Body of pancreas (tissue), 4 donors: ENCODE measurements at regions not wholly inside any gene's neighbourhood (a gene's known extent, or its start where the extent isn't known, plus 50 kb on each side); places are given as distances from the start of the nearest gene placed in this dataset.

Source experiments
- ATAC-seq: fragments of 150-250 bp; one replicate; pipeline ENCODE4 v1.9.1; 2016
- DNase-seq, 4 donors: peaks; one replicate each; pipeline ENCODE4 v3.0.0-alpha.2; 2019
- H3K27ac ChIP-seq, 4 donors: fragments of 200-600 bp; sonication (generic); 1 replicate in 3 of 4; 2 replicates in 1 of 4; pipeline versions ENCODE4 v1.5.1 to v1.6.1; 2016 to 2019; ENCODE audit warnings: mild to moderate bottlenecking in 1 of 4, mixed read lengths in 1 of 4, moderate library complexity in 1 of 4
- H3K27me3 ChIP-seq, 2 donors: fragments of 200-600 bp; sonication (generic); one replicate each; pipeline ENCODE4 v1.6.0; 2016; ENCODE audit warnings: mild to moderate bottlenecking in 1 of 2
- H3K36me3 ChIP-seq, 2 donors: fragments of 200-600 bp; sonication (generic); replicated peaks in 1 of 2; 2 replicates each; pipeline ENCODE4 v1.5.1; 2016; ENCODE audit warnings: low read depth in 2 of 2; ENCODE audit not compliant: insufficient read depth in 1 of 2
- H3K4me1 ChIP-seq: fragments of 200-600 bp; sonication (generic); one replicate; pipeline ENCODE4 v1.6.0; 2016
- H3K4me3 ChIP-seq, 2 donors: fragments of 200-600 bp; sonication (generic); 1 replicate in 1 of 2; 2 replicates in 1 of 2; pipeline ENCODE4 v1.5.1; 2016 to 2019
- H3K9me3 ChIP-seq, 3 donors: fragments of 200-600 bp; sonication (generic); 1 replicate in 2 of 3; 2 replicates in 1 of 3; pipeline ENCODE4 v1.5.1; 2016
- CTCF ChIP-seq, 7 experiments: fragments of 450-650 bp in 4 of 7; fragments of 200-600 bp in 3 of 7; sonication (generic) in 3 of 7; IDR thresholded peaks; one replicate each; pipeline ENCODE4 v1.5.1; 2016 to 2019; ENCODE audit warnings: antibody characterized with exemption in 7 of 7
- POLR2A ChIP-seq, 3 donors: fragments of 450-650 bp; IDR thresholded peaks; one replicate each; pipeline ENCODE4 v1.6.1; 2016; ENCODE audit warnings: antibody characterized with exemption in 3 of 3, mild to moderate bottlenecking in 2 of 3
- WGBS, 2 donors: methylation state at CpG; one replicate each; pipeline ENCODE4 v1.1.5; 2017; 5-methylcytosine and 5-hydroxymethylcytosine counted together
- intact Hi-C: fragments of 100-400 bp; cut with DNase I; formaldehyde crosslinking; loops from one replicate; pipeline ENCODE4 v1.15.1; 2023

- no peaks in the 10 kb centered on the region for H3K4me1 ChIP-seq
Observed at GRCh38 chr2:137729305-137729704, 235.0 kb upstream of the HNMT start.

GRCh38 chr2:137737559-137737958 lies 226.7 kb upstream of the HNMT start:
- H3K4me3 ChIP-seq: no peak overlapping the region
- H3K4me1 ChIP-seq: no peaks in the 10 kb centered on the region
- no peaks in the 10 kb centered on the region for H3K36me3 ChIP-seq
- no peaks in the 10 kb centered on the region for H3K9me3 ChIP-seq
- intact Hi-C loops: no loop called here
- DNase-seq (no peak), ATAC-seq (no peak)
- H3K27me3 ChIP-seq: no peaks in the 10 kb centered on the region
- H3K27ac ChIP-seq: no peak overlapping the region
- no peak for TF ChIP-seq CTCF (IDR thresholded peaks at IDR 0.05)
- no peak for TF ChIP-seq POLR2A (IDR thresholded peaks at IDR 0.05)

More at GRCh38 chr2:137729305-137729704, 235.0 kb upstream of the HNMT start:
- TF ChIP-seq POLR2A (IDR thresholded peaks at IDR 0.05): no peak
- TF ChIP-seq CTCF (IDR thresholded peaks at IDR 0.05): no peak
- WGBS, 2 donors: 21 to 22% methylated on average over 3 of the region's 3 CpGs
- Histone ChIP-seq H3K27me3 (no peaks in the 10 kb centered on the region), H3K36me3 (no peaks in the 10 kb centered on the region), H3K27ac (no peak overlapping the region), H3K9me3 (no peaks in the 10 kb centered on the region), H3K4me3 (no peak overlapping the region)
- DNase-seq (no peak), ATAC-seq (no peak)
- intact Hi-C loops: no loop called here

GRCh38 chr2:137741784-137742362 lies 222.4 kb upstream of the HNMT start:
- no peak for DNase-seq
- Histone ChIP-seq H3K36me3 (no peaks in the 10 kb centered on the region), H3K27ac (no peak overlapping the region), H3K9me3 (no peaks in the 10 kb centered on the region), H3K27me3 (no peaks in the 10 kb centered on the region), H3K4me3 (no peak overlapping the region), H3K4me1 (no peaks in the 10 kb centered on the region)
- intact Hi-C loops: no loop called here
- 45 to 51% methylated on average over 5 of the region's 5 CpGs for WGBS, 2 donors
- ATAC-seq: no peak
- TF ChIP-seq POLR2A (IDR thresholded peaks at IDR 0.05) (no peak), CTCF (IDR thresholded peaks at IDR 0.05) (no peak)

GRCh38 chr2:137747509-137747908 lies 216.8 kb upstream of the HNMT start:
- no peak overlapping the region for H3K4me3 ChIP-seq
- H3K4me1 ChIP-seq: no peaks in the 10 kb centered on the region
- intact Hi-C loops: no loop called here
- ATAC-seq (no peak), DNase-seq (no peak)
- TF ChIP-seq CTCF (IDR thresholded peaks at IDR 0.05) (no peak), POLR2A (IDR thresholded peaks at IDR 0.05) (no peak)
- no peaks in the 10 kb centered on the region for H3K27me3 ChIP-seq
- H3K9me3 ChIP-seq: no peaks in the 10 kb centered on the region
- H3K36me3 ChIP-seq: no peaks in the 10 kb centered on the region
- no peak overlapping the region for H3K27ac ChIP-seq

GRCh38 chr2:137748533-137748932 lies 215.7 kb upstream of the HNMT start:
- Histone ChIP-seq H3K27ac (no peak overlapping the region), H3K27me3 (no peaks in the 10 kb centered on the region), H3K4me3 (no peak overlapping the region), H3K9me3 (no peaks in the 10 kb centered on the region), H3K4me1 (no peaks in the 10 kb centered on the region), H3K36me3 (no peaks in the 10 kb centered on the region)
- intact Hi-C loops: no loop called here
- ATAC-seq (no peak), DNase-seq (no peak)
- TF ChIP-seq CTCF (IDR thresholded peaks at IDR 0.05): no peak
- no peak for TF ChIP-seq POLR2A (IDR thresholded peaks at IDR 0.05)
- WGBS, 2 donors: 43 to 59% methylated on average over 3 of the region's 3 CpGs
